GM03348 (cell line): ENCODE measurements at regions not wholly inside any gene's neighbourhood (a gene's known extent, or its start where the extent isn't known, plus 50 kb on each side); places are given as distances from the start of the nearest gene placed in this dataset.
"Not testable (repeated sequence)": the region's sequence is repeated elsewhere in the genome, so short reads cannot be mapped to it uniquely, and the experiment has no call there.

ENCODE experiments used
- DNase-seq: peaks from one replicate; pipeline ENCODE4 v3.0.0; 2012; ENCODE audit warnings: low spot score

DNA sequence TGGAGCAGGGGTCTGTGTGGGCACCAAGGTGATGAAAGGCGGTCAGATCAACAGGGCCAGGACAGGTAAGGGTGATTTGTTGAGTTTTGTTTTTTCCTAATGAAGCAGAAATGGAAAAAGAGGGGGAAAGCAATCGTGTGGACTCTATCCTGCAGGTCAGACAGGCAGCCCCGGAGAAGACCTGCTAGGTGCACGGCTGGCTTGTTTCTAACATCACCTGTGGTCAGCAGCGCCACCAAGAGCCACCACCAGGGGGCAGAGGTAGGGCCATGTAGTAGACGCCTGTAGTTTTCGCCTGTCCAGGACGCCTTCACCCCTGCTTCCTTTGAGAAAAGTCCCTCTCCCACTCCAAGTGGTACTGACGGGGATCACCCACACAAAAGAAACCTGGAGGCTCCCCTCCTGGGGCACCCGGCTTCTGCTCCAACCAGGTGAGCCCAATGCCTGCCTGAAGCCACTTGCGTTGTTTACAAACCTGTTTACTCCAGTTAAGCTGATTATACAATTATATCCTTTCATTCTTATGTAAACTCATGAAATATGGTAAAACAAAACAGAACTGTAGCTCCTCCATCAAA is 54.2 kb upstream of the SEC14L1 start:
- peak; percentile 86 for DNase-seq

DNA sequence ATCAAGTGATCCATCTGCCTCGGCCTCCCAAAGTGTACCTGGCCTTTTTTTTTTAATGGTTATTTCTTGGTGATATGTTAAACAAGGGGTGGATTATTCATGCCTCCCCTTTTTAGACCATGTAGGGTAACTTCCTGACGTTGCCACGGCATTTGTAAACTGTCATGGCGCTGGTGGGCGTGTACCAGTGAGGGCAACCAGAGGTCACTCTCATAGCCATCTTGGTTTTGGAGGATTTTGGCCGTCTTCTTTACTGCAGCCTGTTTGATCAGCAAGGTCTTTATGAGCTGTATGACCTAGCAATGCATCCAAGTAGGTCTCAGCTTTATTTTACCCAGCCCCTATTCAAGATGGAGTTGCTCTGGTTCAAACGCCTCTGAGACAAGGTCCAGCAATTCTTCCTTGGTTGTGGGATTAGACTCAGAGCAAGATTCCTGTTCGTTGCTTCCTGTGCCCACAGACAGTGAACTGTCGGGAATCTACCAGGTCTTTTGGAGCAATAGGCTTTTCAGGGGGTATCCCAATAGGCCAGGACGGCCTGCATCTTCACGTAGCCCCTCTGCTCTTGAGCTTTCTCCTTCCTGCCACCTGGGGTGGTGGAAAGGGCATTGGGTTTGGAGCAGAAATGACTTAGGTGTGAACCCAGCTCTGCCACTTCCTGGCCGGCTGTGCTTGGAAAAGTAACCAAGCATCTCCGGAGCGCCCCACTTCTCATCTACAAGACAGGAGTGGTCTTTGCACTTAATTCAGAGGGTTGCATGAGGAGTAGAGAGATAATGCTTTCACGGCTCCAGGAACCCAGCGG is 52.9 kb upstream of the SEC14L1 start:
- no peak for DNase-seq

DNA sequence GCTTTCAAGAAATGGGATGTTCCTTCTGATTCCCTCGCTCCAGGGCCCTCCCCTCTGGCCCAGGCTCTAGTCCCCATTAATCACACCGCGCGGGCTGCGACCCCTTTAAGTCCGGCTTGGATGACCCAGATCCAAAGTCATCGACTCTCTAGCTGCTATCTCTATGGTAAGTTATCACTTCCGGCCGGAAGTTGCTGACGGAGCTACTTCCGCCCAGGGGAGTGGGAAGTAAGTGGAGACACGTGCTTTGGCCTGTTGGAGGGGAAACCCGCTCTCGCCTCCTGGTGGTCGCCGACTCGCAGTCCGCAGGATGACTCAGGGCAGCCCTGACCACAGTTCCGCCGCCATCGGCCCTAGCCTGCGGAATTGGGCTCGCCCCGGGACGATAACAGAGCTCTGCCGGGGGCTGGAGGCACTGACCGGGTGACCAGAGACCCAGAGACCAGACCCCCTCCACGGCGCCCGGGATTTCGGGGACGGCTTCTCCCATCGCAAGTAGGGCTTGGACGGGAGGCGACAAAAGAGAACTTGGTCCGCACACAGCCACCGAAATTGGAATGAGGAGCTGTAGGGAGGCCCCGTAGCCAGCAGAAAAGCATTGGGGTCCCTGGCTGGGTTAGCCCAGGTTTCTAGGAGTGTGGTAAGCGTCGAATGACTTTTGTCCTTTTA is 52.2 kb upstream of the SEC14L1 start:
- peak; percentile 95 for DNase-seq

GRCh38 chr17:77089124-77089490 is 51.7 kb upstream of the SEC14L1 start:
- DNase-seq, result no peak

DNA sequence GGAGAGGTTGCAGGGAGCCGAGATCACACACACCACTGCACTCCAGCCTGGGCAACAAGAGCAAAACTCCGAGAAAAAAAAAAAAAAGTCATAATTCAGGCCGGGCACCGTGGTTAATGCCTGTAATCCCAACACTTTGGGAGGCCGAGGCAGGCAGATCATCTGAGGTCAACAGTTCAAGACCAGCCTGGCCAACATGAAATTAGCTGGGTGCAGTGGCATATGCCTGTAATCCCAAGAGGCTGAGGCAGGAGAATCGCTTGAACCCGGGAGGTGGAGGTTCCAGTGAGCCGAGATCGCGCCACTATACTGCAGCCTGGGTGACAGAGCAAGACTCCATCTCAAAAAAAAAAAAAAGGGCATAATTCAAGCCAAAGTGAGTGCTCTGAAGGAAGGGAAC is 50.8 kb upstream of the SEC14L1 start:
- DNase-seq, result not testable (repeated sequence)

GRCh38 chr17:77090476-77090875 is 50.3 kb upstream of the SEC14L1 start:
- DNase-seq, result no peak
